Muscle of back (tissue), 3 donors: ENCODE measurements at regions not wholly inside any gene's neighbourhood (a gene's known extent, or its start where the extent isn't known, plus 50 kb on each side); places are given as distances from the start of the nearest gene placed in this dataset.

Experiments
- DNase-seq, 3 donors: peaks; one replicate each; pipeline versions ENCODE4 v3.0.0 to v3.0.0-alpha.2; 2013

DNA sequence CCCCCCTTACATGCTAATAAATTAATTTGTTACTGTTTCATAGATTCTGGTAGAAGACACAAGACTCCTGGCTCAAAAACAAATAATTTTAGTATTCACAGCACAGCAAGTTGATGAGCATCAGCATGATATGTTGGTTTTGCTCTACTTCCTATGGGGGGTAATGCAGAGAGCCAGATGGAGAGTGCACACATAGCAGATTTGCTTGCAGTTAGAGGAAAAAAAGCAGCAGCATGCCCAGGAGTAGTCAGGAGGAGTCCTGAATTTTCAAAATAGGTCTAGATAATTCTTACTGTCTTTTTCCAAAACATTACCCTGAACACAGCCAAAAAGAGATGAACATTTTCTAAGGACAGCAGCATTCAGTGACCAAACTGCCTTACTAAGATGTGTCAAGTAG is 261.3 kb downstream of the COX7C start:
- DNase-seq = no peak

DNA sequence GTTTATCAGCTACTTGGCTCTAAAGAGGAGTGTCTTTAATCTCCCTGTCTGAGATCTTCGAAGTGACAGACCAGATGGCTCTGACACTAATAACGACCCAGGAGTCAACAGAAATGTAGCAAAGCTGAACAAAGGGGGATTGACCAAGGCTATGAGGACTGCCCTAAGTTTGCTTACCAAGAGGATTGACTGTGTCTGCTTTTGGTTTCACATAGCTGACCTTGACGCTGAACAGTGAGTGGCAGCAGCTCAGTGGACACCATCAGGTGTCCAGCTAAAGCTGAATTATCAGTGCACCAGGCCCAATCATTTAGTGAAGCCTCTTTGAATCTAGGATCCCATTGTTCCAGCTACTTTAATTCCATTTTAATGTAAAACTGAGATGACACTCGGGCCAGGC is 262.6 kb downstream of the COX7C start:
- DNase-seq = no peak

DNA sequence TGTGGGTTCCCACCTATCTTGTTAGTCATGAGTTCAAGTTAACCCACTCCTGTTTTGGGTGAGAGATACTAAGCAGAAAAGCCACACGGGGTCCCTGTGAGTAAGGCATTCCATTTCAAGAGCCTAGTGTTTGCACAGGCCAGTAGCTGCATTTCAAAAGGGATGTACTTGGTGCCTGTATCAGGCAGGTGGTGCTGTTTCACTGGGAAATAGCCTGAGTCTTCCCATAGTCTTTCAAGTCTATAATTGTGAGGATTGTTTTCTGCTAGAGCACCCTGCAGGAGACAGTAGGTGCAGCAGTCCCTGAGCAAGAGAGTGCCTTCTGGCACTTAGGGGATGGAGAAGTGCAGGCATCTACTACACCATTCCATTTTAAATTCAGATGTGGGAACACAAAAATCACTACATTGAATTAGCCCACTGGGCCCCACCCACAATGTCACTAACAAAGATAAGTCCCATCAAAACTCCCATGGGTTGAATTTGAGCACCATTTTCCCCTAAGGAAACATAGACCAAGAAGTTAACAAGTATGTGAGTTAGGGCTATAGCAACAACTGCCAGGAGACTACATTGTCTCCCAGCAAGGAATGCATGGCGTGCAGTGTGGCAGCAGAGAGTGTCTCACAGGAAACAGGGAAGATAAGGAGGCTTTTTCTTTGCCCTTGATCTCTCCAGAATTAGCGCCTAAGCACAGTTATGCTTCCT is 263.2 kb downstream of the COX7C start:
- DNase-seq = peak; percentile 40 to 67 (median 57)

DNA sequence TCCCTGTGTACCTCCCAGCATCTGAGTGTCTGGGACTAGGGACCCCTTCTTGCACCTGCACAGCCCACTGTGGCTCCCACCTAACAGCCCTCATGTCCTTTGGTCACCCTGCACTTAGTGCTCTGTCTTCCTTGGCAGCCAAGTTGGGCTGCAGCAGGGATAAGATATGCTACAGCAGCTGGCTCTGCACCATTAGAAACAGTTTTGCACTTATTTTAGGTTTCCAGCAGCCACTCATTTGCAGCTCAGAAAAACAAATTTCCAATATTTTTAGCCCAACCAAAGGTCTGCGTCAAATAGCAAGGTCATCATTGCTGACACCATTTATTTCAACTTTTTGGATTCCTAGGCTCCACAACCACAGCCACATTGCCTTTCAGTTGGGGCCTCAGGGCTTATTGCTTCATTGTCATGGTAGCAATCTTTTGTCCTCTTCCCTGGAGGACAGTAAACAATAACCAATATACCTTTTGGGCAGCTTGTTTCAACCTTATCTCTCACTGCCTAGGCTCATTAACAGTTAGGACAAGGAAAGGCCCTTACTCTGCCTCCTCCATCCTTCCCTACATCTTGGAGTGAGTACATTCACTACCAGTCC is 263.9 kb downstream of the COX7C start:
- no peak for DNase-seq

DNA sequence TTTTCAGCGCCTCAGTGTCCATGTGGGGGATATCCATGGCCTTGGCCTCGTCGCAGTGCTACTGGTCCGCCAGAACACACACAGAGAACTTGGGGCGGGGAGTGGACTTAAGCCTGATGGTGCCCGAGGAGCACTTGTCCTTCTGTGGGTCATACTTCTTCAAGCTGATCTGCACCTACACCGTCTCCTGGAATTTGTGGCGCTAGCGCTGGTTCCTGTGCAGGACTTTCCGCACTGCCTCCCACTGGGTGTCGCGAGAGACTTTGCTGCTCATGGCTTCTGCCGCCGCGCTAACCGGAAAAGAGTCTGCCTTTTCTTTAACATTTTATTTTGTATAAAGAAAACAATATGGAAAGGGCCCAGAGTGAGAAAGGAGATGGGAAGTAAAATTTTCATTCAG is 266.9 kb downstream of the COX7C start:
- DNase-seq = no peak

DNA sequence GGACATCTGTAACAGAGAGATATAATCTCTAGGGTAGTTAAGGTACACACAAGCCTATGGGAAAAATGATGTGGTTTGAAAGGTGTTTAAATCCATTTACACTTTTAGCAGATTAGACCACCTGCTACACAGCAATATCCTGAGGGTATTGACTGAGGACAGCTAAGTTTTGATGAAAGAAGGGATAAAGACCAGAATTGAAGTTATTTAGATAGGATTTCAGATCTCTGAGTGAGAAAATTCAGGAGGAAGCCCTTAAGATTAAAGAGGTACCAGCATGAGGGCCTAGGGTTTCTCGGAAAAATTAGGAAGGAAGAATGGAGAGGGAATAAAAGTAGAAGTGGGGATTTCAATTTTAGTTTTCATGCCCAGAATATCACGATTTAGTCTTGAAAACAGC is 267.3 kb downstream of the COX7C start:
- no peak for DNase-seq

DNA sequence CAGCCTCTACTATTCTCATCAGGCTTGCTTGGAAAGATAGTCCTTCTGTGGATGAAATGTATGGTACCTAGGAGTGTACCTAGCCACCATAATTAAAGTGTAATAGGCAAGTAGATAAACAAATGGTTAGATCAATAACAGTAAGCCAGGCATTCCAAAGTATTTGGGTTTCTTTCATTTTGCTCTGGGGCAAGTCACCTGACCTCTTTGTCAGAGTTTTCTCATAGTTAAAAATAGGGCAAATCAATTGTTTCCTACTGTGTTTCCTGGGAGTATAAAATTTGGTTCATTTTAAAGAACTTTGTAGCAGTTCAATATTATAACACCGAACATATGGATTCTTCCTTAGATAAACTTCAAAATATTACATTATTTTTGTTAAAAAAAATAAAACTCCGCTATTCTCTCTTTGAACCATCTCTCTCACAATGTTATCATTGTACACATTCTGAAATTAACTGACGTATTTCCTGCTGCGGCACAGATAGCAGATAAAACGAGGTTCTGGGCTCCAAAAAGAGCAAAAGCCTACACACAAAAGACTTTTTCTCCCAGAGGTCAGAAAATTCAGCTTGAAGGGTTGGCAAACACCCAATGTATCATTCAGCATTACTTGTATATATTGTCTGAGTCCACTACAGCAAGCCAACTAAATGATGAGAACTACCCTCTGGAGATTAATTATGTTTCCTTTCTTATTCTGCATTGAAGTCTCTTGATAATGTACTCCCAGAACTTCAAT is 267.9 kb downstream of the COX7C start:
- peak in 1 of 3 donors; percentile 32 for DNase-seq

DNA sequence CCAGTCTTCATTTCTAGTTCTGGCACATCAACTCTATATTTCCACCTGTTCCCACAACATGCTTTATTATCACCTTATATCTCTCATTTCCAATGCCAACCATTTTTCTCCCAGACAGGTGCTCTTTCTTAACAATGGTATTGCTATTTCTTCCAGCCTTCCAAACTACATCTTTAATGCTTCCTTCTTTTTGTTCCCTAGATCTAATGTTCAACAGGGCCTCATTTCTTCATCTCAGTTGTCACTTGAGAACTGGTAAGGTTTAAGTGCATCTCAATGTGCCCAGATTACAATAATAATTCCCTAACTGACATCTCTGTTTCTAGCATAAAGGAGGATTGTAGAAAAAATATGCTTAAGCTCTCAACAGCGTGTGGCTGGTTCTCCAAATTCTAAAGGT is 272.6 kb downstream of the COX7C start:
- no peak for DNase-seq

DNA sequence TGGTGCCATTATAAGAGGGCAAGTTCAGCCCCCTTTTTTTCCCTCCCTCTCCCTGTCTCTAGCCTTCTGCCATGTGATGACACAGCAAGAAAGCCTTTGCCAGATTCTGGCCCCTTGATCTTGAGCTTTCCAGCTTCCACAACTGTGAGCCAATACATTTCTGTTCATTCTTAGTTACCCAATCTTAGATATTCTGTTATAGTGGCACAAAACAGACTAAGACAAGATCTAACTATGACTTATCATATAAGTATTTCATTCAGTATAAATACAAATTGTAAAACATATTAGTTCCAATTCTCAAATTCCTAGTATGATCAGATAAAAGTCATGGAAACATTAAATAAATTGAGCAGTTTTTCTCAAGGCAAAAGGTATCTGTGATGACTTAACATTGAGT is 276.3 kb downstream of the COX7C start:
- no peak for DNase-seq

DNA sequence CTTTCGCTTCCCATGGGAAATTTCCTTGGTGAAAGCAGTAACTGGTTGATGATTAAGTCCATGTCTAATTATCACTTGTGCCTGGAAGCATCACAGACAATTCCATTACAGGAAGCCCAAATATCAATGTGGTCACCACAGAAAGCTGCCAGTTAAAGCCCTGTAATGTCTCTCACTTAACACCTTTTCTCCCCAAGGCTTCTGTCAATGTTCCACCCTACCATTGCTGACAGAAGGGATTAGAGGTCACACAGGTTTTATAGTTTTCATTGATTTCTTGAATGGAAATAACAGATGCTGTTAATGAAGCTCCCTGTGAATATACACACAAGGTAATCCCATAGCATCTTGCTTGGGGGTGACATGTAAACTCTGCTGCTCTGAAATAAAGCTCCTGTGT is 279.2 kb downstream of the COX7C start:
- no peak for DNase-seq

DNA sequence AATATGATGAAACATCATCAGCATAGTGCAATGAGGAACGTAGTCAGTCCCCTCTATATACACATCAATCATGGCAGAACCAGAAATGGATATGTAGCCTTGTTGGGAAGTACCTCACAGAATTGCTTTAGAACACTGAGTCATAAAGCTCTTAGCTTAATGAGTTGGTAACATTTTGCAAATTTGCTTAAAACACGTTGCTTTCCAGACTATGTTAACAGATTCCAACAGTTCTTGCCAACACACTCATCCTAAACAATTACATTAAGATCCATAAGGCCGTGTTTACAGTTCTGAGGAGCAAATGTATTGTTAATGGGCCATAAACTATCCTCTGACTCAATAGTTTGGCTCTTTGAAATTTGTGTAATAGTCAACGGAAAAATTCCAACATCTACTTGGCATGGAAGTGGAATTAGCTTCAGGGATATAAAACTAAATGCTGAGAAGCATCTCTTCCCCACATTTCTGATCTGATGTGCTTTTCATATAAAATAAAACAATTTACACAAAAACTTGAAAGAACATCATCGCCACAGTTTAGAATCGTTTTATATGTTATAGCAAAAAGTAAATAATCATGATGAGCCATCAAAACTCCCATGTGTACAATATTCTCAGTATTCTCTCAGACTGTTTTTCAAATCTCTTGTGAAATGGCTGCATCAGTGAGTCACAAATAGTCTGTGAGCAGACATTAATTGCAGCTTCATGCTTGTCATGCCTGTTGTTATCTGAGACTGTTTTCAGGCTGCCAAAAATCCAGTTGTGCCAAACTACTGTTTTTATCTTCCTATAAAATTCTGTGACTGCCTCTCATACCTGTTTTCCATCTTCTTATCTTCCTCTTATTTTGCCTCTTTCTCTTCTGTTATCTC is 291.9 kb downstream of the COX7C start:
- DNase-seq = peak; percentile 6 to 83 (median 16)

DNA sequence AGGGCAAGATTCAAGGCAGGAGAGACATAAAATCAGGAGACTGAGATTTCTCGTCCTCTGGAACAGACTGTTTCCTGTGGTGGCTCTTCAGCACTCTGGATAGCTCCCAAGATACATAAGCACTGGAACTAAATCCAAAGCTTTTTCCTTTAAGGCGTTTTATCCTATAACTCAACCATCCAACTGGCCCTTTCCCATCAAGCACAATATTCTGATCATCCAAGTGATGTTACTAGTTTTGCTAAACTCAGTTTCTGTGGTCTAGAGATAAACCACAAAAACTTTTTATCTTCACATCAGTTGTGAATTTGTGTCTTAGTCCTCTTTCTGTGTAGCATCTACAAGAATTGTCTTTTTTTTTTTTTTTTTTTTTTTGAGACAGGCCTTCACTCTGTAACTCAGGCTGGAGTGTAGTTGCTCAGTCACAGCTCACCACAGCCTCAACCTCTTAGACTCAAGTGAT is 299.4 kb downstream of the COX7C start:
- DNase-seq = peak; percentile 21 to 56 (median 27)

DNA sequence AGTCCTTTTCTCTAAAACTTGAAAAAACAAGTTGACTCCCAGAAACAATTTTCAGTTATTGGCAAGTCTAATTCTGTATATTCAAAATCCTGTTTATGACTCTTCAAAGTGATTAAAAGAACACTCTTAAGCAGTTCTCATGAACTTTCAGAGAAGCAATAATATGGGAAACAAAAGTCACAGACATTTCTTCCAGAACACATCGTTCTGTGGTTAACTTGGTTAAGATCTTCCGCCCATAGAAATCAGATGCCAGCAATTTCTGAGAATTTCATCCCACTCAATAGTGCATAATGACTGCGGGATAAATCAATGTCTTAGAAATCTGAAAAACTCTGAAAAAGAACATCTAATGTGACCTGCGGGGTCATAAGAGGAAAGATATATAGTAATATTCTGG is 300.5 kb downstream of the COX7C start:
- no peak for DNase-seq

DNA sequence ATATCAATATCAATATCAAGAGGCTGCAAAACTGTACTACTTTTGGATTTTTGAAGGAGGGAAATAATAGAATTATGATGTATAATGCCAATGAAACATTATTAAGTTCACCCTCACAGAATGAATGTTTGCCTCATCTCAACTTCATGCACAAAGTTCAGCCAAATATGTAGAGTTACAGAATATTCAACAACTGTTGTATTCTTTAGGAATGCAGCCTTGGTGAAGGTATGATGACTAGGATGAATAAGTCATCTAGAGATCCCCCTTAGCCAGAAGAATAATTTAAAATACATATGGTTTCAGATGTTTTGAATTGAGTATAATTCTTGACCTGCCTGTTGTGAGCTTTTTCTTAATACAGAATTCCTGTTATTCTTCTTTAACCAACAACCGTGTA is 308.3 kb downstream of the COX7C start:
- no peak for DNase-seq

DNA sequence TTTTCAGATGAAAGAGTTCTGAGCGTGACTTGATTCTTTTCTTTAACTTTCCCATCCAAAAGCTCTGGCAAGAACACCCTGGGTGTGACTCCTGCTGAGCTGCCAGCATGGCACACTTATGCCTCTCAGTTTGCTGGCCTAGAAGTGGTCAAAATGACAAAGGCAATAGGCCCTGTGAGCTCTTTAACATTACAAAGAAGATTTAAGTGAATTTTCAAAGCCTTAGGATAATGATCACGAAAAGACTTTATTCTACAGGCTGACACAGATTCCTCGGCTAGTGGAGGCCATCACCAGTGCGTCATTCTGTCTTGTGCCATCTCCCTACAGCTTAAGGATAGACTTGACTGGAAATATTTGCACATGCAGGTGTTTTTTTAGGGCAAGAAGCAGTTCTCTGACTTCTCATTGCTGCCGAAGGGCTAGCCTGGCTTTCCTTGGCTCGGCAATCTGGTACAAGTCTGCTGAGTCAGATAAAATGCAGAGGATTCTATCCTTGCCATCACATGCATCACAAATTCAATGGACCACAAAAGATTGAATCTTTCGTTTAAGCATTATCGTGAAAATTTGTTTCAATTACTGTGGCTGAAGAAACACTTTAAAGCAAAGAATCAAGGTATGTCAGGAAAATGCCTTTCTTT is 311.5 kb downstream of the COX7C start:
- no peak for DNase-seq

DNA sequence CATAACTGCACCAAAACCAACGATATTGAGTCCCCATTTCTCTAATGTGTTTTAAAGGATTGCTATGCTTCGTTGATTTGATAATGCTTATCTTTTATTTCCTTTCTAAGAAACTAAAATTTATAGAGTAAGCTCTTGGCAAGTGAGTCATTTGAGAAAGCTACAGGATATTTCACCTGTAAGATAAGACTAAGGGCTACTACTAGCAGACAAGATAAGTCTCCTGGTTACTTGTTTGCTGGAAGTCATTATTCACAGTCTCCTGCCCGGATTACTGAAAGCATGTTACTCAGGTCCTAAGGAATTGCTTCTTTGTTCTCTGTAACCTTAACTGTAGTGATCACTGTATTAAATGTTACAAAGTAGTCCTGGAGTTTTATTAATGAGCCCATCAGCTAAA is 315.9 kb upstream of the RASA1 start:
- DNase-seq = no peak

DNA sequence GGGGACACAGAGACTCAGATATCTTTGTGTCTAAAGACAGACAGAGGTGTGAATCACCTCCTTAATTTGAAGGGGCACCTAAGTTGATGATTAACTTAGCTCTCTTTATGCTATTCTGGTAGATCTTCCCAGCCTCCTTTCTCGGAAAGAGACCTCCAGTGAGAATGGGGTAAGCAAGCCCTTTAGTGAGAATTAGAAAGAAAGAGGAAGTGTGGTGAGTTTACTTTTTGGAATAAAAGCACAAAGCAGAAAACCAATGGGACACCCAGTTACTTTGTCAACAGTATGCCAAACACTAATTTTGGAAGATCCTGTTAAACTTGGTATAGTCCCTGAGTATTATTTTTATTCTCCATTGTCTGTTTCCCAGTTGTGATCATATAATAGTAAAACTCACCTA is 302.8 kb upstream of the RASA1 start:
- DNase-seq = no peak

DNA sequence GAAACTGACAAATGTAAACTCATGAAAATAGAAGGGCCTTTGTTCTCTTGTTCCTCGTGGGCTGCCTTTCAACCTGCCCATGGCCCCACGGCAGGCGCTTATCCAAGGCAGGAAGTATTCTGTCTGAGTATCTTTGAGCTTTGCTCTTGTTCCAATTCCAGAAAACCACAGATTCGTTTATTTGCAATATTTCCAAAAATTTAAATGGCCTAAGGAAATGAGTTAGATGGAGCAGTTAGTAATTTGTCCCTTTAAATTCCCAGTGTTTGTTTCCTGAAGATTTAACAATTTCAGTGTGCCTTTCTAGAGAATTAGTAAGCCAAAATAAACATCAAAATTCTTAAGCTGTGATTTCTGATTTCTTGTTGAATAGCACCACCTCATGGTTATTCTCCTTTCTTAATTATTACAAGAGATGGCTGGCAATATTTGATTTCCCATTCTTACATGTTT is 299.4 kb upstream of the RASA1 start:
- DNase-seq = peak; percentile 27 to 77 (median 43)

DNA sequence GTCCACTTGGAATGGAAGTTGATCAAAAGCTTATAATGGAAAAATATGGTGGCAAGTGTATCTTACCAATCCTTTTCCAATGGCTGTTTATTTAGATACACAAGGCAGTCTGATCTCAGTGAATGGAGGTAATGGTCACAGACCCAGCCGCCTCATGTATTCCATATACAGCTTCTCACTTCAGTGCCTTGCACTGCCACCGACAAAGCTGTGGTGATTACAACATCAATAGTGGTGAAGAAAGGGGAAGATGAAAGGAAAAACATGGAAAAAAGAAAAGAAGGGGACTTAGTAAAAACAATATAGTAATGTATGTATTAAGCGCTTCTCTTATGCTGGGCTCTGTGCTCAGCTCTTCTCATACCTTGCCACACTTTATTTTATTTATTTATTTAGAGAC is 297.3 kb upstream of the RASA1 start:
- no peak for DNase-seq

DNA sequence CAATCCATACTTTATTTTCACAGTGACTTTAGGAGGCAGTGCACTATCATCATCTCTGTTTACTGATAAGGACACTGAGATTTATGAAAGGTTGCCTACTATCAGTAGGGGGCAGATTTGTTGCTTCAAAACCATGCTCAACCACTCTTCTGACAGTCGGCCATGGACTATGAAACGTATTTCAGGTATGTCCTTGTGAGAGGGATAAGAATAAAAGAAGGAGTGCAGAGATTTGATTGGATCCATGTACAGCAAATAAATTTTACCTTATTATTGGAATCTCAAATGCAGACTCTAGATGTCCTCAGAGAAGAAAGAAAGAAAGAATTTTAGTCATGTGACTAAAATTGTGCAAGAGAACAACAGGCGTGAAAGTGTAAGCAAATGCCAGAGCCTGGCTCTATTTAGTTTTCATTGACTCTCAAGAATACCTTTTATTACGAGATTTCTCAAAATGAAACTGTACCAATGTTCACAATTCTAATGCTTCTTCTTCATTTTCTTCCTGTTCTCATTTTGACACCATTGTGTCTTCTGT is 296.6 kb upstream of the RASA1 start:
- no peak for DNase-seq

DNA sequence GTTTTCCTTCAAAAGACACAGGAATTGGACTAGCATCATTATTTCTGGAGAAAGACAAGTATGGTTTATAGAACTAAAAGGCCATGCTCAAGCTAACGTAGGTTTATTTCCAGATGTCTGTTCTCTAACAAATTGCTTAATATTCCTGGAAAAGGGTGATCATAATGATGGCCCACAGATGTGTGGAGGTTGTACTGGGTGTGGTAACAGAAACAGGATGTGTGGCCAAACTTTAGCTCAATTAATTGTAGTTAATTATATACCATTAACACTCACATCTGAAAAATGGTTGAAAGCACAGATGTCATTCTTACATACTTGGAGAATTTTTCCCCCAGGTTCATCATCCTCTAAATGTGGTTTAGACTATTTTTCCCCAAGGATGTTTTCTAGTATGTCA is 292.7 kb upstream of the RASA1 start:
- peak in 1 of 3 donors; percentile 11 for DNase-seq
